HG03175 (cell line): ENCODE measurements at regions not wholly inside any gene's neighbourhood (a gene's known extent, or its start where the extent isn't known, plus 50 kb on each side); places are given as distances from the start of the nearest gene placed in this dataset.
"Not testable (repeated sequence)": the region's sequence is repeated elsewhere in the genome, so short reads cannot be mapped to it uniquely, and the experiment has no call there.

ENCODE experiments used
- ATAC-seq: cut with Tn5 transposase; IDR thresholded peaks from one replicate; pipeline ENCODE4 v1.9.1; 2021; ENCODE audit warnings: mild to moderate bottlenecking, moderate library complexity; ENCODE audit not compliant: unreplicated experiment

DNA sequence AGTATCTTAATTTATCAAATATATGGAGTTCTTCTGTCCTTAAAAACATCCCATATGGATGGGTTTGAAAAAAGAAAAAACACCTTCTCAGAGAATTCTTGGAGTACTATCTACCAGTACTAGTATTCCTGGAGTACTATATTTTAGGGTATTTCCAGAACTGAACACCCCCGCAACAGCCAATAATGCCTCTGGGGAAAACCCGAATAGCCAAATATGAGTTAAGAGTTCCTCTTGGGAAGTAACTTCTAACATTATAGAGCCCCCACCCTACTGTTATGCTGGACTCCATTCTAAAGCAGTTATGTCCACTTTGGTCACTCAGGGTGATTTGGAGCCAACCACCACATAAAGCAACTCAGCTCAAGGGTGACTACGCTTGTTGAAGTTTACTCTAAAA lies 115.0 kb upstream of the RASGEF1B start:
- no peak for ATAC-seq

DNA sequence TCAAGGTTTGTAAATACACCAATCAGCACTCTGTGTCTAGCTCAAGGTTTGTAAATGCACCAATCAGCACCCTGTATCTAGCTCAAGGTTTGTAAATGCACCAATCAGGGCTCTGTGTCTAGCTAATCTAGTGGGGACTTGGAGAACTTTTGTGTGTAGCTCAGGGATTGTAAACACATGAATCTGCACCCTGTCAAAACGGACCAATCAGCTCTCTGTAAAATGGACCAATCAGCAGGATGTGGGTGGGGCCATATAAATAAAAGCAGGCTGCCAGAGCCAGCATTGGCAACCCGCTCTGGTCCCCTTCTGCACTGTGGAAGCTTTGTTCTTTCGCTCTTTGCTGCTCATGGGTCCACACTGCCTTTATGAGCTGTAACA lies 109.3 kb upstream of the RASGEF1B start:
- not testable (repeated sequence) for ATAC-seq

DNA sequence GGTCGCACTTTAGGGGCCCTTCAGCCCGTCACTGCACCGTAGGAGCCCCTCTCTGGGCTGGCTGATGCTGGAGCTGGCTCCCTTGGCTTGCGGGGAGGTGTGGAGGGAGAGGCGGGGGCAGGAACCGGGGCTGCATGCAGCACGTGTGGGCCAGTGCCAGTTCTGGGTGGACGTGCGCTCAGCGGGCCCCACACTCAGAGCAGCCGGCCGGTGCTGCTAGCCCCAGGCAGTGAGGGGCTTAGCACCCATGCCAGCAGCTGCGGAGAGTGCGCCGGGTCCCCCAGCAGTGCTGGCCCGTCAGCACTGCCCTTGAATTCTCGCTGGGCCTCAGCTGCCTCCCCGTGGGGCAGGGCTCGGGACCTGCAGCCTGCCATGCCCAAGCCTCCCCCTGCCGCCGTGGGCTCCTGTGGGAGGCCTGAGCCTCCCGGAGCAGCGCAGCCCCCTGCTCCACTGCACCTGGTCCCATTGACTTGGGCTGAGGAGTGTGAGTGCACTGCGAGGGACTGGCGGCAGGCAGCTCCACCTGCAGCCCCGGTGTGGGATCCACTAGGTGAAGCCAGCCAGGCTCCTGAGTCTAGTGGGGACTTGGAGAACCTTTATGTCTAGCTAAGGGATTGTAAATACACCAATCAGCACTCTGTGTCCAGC lies 108.8 kb upstream of the RASGEF1B start:
- no peak for ATAC-seq

DNA sequence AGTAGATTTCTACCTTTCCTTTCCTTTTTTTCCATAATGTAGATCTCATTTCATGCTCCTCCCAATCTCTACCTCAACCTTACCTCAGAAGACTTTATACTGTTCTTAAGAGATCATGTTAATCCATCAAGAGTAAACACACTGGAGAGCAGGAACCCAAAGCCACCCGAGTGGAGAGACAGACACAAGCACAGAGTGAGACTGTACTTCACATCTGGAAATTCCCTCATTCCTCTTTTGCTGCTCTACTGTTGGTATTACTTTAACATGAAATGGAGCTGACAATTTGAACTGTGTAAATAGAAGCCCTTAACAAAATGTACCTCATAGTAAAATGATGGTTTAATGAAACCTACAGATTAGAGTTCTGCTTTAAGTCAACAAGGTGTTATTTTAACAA lies 105.7 kb upstream of the RASGEF1B start:
- ATAC-seq: no peak

DNA sequence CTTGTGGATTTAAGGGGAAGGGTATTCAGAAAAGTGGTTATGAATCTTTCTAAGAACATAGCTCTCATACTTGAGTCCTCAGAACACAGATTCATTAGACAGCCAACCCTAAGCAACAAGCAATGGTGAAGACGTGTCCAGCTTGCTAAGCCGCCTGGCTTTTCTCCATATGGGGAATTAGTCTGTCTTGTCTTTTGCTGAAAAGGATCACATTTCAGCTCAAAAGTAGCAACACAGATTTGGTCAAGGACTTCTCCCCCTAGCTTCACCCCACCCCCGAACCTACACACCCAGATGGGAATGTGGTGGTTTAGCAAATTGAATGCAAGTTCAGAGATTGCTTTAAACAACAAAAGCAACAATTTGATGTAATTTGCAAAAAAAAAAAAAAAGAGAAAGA lies 103.3 kb upstream of the RASGEF1B start:
- ATAC-seq: no peak

DNA sequence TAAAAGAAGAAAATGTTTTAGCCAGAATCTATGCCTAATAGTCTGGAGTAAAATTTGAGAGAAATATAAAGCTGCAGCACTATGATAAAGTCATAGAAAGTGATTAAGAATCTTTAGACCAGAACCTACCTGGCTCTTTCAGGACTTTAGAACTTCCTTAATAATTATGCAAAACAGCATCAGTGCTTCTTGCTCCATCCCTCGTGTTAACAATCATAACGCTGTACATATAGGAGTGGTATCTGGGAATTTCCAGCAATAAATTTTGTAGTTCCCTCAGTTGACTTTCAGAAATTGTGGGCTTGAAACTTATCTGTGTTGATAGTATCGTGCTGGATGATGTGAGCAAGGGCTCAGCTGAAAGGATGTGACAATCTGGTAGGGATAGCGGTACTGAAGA lies 102.1 kb upstream of the RASGEF1B start:
- ATAC-seq: no peak

DNA sequence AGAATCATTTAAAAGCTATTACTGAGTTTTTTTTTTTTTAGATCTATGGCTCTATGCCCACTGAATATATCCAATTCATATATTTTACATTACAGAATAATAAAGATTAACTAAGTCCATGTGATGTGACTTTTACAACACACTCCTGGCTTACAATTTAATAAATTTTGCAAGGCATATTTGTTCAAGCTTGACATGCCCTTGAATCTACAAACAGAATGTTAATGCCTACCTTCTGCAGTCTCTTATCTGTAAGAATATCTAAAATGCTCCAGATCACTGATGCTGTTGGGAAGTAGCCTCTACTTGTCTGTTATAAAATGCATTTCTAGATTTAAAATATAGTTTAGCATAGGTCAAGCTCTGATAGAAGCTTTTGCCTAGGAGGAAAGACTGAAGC lies 100.7 kb upstream of the RASGEF1B start:
- ATAC-seq: no peak

DNA sequence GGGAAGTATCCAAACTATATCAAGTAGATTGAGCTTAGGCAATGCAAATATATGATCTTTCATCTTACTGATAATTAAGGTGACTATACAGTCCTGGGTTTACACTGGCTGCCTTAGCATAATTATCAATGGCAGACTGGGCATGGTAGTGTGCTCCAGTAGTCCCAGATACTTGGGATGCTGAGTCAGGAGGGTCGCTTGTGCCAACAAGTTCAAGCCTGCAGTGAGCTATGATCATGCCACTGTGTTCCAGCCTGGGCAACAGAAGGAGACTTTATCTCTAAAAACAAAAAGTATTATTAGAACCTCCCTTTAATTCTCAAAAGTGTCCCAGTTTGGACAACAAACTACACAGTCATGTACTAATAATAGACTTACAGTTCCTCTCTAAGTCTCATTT lies 99.4 kb upstream of the RASGEF1B start:
- ATAC-seq: no peak

DNA sequence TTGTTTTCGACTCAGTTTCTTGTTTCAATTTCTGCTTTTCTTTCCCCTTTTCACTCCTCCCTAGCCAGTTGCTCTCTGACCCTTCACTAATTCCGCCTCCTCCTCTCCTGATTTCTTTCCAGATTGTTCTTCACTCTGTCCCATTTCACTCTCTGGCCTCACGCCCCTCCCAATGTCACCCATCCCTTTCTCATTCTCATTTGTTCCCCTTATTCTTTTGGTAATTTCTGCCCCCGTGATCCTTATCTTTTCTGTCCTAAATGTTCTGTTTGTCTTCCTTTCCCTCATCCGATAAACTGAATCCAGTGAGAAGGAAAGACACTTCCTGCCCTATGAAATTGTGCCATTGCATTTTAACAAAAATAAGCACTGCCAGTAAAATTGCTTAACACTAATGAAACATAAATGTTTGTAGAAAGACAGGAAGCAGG lies 94.5 kb upstream of the RASGEF1B start:
- no peak for ATAC-seq

DNA sequence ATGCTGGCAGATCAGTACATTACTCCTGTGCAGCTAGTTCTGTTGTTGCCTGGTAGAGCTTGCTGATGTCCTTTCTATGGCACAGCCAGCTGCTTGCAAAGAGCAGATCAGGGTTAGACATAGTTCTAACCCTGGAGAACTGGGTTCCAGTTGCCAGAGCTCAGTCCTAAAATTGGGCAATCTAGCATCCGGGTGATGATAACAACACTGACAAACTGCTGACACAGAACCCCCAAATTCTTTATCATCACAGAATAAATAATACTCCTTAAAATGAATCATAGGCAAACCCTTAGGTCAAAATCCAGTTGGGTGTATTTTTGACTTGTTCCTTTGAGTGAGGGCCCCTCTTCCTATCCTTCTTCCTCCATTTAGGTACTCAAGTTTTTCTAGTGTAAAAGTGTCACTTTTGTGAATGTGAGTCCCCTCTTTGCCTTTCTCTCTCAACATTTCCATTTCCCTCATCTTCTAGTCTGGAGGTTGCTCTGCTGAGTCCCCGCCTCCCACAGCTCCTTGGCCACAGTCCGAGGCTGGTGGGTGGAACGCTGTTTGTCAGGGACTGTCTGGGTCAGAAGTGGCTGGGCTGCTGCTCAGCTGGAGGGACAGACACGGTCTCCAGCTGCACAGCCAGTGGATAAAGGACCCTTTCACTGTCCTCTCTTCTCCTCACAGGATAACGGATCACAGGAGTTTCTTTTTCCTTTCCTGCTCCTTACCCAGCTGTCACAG lies 93.6 kb upstream of the RASGEF1B start:
- no peak for ATAC-seq

DNA sequence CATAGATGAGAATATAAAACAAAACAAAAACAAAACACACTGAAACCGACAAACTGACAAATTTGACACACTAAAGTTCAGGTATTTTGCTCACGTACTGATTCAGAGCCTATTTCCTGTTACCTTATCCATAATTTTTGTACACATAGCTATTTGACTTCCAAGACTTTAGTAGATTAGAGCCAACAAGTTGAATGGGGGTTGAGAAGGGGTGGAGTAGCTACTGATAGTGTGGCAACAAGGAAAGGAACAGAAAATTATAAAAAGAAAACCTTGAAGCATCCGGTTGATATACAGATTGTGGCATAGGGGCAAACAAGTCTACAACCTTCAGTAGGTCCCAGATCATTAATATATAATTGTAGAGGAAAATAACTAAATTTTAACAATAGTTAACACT lies 92.3 kb upstream of the RASGEF1B start:
- ATAC-seq: no peak

DNA sequence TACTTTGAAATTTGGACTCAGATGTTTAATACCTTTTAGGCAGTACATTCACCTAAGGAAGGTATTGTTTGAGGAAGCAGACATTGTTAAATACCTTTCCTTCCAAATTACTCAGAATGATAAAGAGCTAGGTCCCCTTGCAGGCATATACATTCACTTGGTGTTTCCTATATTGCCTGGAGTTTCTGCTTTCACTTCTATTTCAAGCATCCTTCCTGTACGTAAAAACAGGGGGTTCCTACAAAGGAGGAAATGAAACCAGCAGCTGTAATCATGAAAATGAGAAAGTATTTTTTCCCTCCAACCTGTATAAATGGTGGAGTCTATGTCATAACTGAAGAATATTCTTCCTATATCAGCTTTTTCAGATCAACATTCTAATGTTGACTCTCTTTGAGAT lies 90.4 kb upstream of the RASGEF1B start:
- peak; percentile 98 for ATAC-seq

DNA sequence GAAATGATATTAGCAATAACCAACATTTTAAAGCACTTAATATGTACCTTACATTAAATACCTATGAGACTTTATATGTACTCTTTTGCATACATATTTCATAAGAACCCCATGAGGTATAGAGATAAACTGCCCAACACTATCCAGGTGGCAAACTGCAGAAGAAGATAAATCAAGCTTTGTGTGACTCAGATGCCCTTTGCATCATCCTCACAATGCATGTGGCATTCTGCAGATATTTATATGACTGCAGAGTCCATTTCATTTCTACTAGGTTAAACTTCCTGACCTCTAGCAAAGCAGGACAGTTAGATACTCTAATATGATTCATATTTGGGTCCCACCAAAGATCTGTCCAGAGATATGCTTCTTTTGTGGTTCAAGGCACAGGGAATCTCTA lies 85.6 kb upstream of the RASGEF1B start:
- no peak for ATAC-seq

DNA sequence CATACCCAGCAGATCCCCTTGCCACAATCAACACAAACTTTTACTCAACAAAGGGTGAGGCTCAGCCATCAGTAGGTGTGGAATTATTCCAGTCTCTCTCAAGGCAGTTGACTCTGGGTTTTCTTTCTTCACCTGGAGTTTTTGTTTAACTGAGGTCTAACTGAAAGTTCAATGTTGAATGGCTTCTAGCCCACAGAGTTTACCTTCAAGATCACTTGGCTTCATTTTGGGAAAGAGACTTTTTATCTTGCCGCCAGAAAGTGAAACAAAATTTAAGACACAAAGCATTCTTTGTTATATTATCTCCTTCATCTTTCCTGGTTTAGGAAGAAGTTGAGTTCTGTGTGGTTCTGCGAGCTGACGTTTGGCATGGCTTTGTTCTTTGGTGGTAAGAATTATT lies 83.8 kb upstream of the RASGEF1B start:
- no peak for ATAC-seq

DNA sequence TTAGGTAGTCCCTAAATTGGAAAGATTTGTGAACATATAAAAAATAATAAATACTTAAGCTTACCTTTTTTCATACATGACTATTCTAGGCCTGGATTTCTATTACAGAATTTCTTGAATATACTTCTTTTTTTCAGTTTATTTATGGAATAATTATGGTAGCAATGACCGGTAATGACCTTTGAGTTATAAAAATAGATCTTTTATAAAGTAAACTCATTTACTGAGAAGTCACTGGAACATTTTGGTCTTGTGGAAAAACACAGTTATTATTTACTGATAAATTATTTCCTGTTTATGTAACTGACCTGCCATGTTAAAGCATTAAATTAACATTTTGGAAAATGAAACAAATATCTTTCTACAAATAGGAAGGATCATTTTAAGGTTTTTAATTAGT lies 80.4 kb upstream of the RASGEF1B start:
- ATAC-seq: no peak

DNA sequence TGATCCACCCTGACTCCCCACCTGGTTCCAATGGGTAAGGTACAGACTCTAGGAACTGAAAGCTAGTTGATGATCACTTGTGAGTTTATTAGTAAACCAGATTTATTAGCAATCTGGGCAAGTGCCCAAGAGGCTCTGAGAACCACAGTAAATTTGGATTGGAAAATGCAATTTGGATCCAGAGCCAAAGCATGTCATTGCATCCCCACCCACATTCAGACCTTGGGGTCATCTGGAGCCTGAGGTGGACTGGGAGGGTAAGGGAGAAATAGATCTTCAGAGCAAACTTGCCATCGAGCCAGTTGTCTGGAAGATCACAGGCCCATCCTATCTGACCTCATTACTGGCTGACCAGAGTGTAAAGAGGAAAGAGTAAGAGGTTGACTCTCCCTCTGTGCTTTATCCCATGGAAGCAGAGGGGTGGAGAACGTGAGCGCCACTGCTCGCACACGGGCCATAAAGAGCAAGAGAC lies 78.7 kb upstream of the RASGEF1B start:
- no peak for ATAC-seq

DNA sequence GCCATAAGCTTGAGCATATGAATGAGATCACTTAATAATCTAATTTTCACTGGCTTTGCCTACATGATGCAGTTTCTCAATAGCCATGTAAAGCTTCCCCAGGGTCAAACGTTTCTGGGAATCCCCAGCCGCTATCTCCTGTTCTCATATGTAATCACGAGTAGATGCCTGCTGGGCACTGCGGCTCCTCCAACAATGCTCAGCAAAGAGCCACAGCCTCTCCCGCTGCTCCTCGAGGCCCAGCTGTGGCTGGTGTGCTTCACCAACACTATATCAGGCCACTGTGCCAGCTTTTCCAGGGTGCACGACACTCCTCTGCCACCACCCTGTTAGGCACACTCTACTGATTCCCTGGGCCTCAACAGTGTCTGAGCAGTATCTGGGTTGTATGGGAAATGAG lies 78.3 kb upstream of the RASGEF1B start:
- ATAC-seq: no peak

DNA sequence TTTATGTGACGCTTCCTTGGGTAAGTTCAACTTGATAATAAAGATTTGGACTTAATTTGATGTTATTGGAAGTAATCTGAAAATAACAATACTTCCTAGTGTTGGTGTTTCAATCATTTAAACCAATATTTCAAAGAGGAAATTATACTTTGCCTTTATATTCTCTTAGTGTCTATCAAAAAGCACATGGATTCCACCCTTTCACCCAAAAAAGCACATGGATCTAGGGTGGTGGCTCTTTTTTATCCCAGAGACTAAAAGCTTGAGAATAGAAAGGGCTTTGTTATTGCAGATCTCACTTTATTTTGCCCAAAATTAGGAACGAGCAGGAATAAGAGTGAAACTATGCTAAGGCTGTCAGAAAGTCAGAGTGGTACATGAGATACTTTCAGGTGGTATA lies 75.1 kb upstream of the RASGEF1B start:
- ATAC-seq: no peak

DNA sequence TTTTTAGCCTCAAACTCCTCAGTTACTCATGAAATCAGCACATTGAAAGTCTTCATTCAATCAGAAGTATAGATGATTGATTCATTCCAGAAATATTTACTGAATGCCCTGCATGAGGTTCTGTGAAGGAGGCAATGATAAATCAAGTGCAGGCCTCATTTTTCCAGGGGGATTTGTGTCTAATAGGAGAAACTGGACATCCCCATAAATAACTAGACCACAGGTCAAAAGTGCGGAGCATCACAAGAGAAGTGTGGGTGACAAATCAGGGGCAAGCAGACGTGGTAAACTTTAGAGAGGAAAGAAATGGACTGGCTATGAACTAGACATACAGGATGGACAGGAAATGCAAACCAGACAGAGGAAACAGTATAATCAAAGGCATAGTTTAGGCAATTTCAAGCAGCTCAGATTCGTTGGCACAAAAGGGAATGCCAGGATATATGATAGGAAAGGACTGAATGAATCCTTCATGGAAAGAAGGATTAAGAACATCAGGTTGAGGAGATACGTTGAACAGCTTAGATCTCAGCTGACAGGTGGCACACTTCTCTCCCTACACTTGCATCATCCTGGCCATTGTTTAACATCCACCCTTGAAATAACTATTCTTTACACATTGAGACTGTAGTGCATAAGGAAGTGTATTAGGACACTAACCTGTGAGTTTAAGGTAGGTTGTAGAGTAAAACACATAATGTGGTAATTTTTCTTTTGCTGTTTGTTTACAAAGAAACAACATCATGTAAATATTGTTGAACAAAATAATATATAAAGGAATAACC lies 69.6 kb upstream of the RASGEF1B start:
- no peak for ATAC-seq

DNA sequence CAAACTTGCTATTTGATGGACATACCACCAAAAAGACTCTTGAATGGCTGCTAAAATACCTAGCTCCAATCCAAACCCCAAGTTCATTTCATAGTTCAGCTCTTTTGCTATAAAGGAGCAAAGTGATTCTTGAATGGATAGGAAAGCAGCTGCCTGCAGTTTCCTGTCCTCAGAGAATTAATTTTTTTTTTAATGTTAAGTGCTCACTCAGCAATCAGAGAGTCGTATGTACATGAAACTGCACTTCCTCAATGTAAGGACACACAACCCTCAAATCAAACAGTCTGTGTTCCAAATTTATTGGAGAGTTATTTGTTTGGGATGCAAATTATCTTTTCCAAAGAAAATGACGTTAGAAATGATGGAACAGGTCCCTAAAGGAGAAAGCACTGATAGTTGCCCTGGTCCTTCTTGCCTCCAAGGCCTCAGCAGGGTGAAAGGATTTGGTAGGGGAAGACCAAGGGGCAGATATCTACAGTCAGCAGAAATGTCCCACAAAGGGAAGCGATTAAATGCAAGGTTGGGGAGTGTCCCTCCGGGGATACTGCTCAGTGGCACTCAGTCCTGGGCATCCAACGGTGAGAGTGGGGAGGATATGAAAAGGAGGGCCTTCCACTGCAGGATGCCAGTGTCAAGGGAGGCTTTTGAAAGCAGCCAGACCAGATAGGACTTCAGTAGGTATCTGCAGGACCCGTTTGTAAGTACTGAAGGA lies 67.2 kb upstream of the RASGEF1B start:
- no peak for ATAC-seq

DNA sequence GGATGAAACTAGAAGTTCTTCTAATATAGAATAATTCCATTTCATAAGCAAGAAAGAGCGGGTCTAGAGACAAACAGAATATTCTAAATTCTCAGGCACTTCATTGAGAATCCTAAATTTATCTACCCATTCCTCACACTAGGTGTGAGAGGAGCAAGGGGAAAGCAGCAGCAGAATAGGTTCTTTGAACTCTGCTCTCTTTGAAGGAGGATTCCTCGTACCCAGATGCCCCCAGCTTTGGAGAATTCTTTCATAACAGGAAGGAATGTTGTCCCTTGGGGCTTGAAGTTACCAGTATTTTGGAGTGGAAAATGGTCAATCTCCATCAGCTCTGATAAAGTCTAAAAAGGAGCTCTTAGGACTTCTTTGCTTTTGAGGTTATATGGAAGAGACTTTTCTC lies 59.7 kb upstream of the RASGEF1B start:
- ATAC-seq: no peak
